Omental fat pad (tissue), 3 donors: ENCODE measurements at regions not wholly inside any gene's neighbourhood (a gene's known extent, or its start where the extent isn't known, plus 50 kb on each side); places are given as distances from the start of the nearest gene placed in this dataset.

Experiments
- ATAC-seq: fragments of 150-250 bp; one replicate; pipeline ENCODE4 v1.9.1; 2016; ENCODE audit warnings: mild to moderate bottlenecking, moderate library complexity; ENCODE audit not compliant: low FRiP score
- DNase-seq: peaks from one replicate; pipeline ENCODE4 v3.0.0-alpha.2; 2019; ENCODE audit warnings: low spot score
- TF ChIP-seq, protein P1 (sequence below), 3 donors: fragments of 450-650 bp; IDR thresholded peaks; one replicate each; pipeline ENCODE4 v1.5.1; 2016 to 2017; ENCODE audit warnings: antibody characterized with exemption in 3 of 3, mild to moderate bottlenecking in 3 of 3, moderate library complexity in 2 of 3

GRCh38 chr12:94026596-94026995 is 121.8 kb upstream of the PLXNC1 start:
- ATAC-seq, result no peak
- DNase-seq, result no peak
- TF ChIP-seq, protein P1, sequence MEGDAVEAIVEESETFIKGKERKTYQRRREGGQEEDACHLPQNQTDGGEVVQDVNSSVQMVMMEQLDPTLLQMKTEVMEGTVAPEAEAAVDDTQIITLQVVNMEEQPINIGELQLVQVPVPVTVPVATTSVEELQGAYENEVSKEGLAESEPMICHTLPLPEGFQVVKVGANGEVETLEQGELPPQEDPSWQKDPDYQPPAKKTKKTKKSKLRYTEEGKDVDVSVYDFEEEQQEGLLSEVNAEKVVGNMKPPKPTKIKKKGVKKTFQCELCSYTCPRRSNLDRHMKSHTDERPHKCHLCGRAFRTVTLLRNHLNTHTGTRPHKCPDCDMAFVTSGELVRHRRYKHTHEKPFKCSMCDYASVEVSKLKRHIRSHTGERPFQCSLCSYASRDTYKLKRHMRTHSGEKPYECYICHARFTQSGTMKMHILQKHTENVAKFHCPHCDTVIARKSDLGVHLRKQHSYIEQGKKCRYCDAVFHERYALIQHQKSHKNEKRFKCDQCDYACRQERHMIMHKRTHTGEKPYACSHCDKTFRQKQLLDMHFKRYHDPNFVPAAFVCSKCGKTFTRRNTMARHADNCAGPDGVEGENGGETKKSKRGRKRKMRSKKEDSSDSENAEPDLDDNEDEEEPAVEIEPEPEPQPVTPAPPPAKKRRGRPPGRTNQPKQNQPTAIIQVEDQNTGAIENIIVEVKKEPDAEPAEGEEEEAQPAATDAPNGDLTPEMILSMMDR (IDR thresholded peaks at IDR 0.05), result no peak

GRCh38 chr12:94027561-94027960 is 120.8 kb upstream of the PLXNC1 start:
- ATAC-seq (no peak), DNase-seq (no peak)
- TF ChIP-seq, protein P1 (IDR thresholded peaks at IDR 0.05), result no peak

GRCh38 chr12:94031763-94032162 is 116.6 kb upstream of the PLXNC1 start:
- TF ChIP-seq, protein P1 (IDR thresholded peaks at IDR 0.05), result no peak
- ATAC-seq (no peak), DNase-seq (no peak)

GRCh38 chr12:94032368-94032767 is 116.0 kb upstream of the PLXNC1 start:
- TF ChIP-seq, protein P1 (IDR thresholded peaks at IDR 0.05), result no peak
- DNase-seq (no peak), ATAC-seq (no peak)

DNA sequence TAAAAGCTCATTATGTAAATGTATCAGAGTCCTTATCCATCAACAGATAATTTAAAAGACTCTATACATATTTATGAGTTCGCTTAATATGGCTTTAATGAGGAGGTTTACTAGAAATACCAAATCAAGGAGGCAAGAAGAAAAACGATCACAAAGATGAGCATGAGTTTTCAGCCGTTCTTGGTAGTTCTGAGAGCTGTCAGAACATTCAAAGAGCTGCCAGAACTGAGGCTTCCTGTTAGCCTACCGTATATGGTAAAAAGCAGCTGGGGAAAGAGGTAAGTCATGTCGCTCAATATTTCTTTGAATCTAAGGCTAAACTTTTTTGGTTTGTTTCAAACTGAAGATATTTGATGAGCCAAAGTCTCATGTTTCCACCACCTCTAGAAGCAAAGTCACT is 115.3 kb upstream of the PLXNC1 start:
- no peak for DNase-seq
- TF ChIP-seq, protein P1 (IDR thresholded peaks at IDR 0.05), result no peak
- no peak for ATAC-seq

GRCh38 chr12:94033784-94034183 is 114.6 kb upstream of the PLXNC1 start:
- TF ChIP-seq, protein P1 (IDR thresholded peaks at IDR 0.05), result no peak
- no peak for ATAC-seq
- DNase-seq, result no peak

DNA sequence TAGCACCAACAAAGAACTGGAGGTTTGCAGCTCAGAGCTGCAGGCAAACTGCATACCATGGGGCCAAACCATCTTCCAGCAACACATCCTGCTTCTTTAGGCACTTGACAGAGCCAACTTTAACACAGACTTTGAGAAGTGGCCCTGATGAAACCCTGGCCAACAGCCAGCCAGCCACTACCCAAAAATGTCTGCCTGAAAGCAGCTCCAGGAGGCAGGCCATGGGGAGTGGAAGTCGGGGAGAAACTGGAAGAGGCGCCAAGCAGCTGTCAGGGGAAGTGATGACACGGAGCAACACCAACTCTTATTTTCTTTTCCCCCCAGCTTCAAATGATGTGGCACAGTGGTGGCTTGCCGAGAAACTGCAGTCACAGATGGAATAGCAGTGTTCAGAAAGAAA is 110.9 kb upstream of the PLXNC1 start:
- TF ChIP-seq, protein P1 (IDR thresholded peaks at IDR 0.05), result no peak
- ATAC-seq (no peak), DNase-seq (no peak)
